ENCODE measurements at regions not wholly inside any gene's neighbourhood (a gene's known extent, or its start where the extent isn't known, plus 50 kb on each side); places are given as distances from the start of the nearest gene placed in this dataset.

- WGBS, 5 donors: 33 to 55% (median 41%) methylated on average over 2 of the region's 2 CpGs
- intact Hi-C loops (cut with DNase I; ENCODE audit: low total_unique reads): loop anchor here (10.0 kb wide), 1 partner anchor 677 kb away; no protein-coding TSS in a partner anchor
- Histone ChIP-seq H3K36me3 (no peaks in the 10 kb centered on the region), H3K4me1 (no peaks in the 10 kb centered on the region), H3K4me3 (no peak overlapping the region), H3K9me3 (no peaks in the 10 kb centered on the region), H3K27ac (no peak overlapping the region), H3K27me3 (replicated peaks in 1 of 7) (peaks cover 0 to 3% (median 0%) of the 10 kb centered on the region in 7 donors)
- no peak for TF ChIP-seq CTCF (IDR thresholded peaks at IDR 0.05 in 8 of 11, conservative IDR thresholded peaks at IDR 0.05 in 3 of 11)
- TF ChIP-seq POLR2A (IDR thresholded peaks at IDR 0.05): no peak
- TF ChIP-seq POLR2AphosphoS5 (IDR thresholded peaks at IDR 0.05): no peak
- DNase-seq: no peak
These were observed 134.0 kb upstream of the SYN3 start for GRCh38 chr22:33192156-33192555.

GRCh38 chr22:33188326-33188725 lies 130.1 kb upstream of the SYN3 start:
- no peaks in the 10 kb centered on the region for H3K27me3 ChIP-seq (replicated peaks in 1 of 7)
- no peaks in the 10 kb centered on the region for H3K9me3 ChIP-seq
- DNase-seq: no peak
- WGBS, 5 donors: 66 to 85% (median 68%) methylated on average over 2 of the region's 2 CpGs
- intact Hi-C loops (cut with DNase I; ENCODE audit: low total_unique reads): no loop called here
- no peak overlapping the region for H3K4me3 ChIP-seq
- H3K4me1 ChIP-seq: no peaks in the 10 kb centered on the region
- H3K36me3 ChIP-seq: no peaks in the 10 kb centered on the region
- H3K27ac ChIP-seq: no peak overlapping the region
- TF ChIP-seq POLR2AphosphoS5 (IDR thresholded peaks at IDR 0.05): no peak
- no peak for TF ChIP-seq POLR2A (IDR thresholded peaks at IDR 0.05)
- no peak for TF ChIP-seq CTCF (IDR thresholded peaks at IDR 0.05 in 8 of 11, conservative IDR thresholded peaks at IDR 0.05 in 3 of 11)

- H3K4me3 ChIP-seq: no peak overlapping the region
- H3K36me3 ChIP-seq: no peaks in the 10 kb centered on the region
- 66 to 80% (median 76%) methylated on average over 2 of the region's 2 CpGs for WGBS, 5 donors
- no peak for DNase-seq
- H3K4me1 ChIP-seq: no peaks in the 10 kb centered on the region
- H3K27me3 ChIP-seq (replicated peaks in 1 of 7): no peaks in the 10 kb centered on the region
- TF ChIP-seq POLR2AphosphoS5 (IDR thresholded peaks at IDR 0.05) (no peak), POLR2A (IDR thresholded peaks at IDR 0.05) (no peak), CTCF (IDR thresholded peaks at IDR 0.05 in 8 of 11, conservative IDR thresholded peaks at IDR 0.05 in 3 of 11) (no peak)
- intact Hi-C loops (cut with DNase I; ENCODE audit: low total_unique reads): no loop called here
- H3K9me3 ChIP-seq: peaks cover 0 to 8% (median 3%) of the 10 kb centered on the region in 8 donors
- H3K27ac ChIP-seq: no peak overlapping the region
These were observed 128.6 kb upstream of the SYN3 start for GRCh38 chr22:33186816-33187215.

- Histone ChIP-seq H3K27me3 (replicated peaks in 1 of 7) (no peaks in the 10 kb centered on the region), H3K36me3 (no peaks in the 10 kb centered on the region), H3K27ac (no peak overlapping the region), H3K4me3 (no peak overlapping the region), H3K9me3 (peaks cover 0 to 19% (median 3%) of the 10 kb centered on the region in 8 donors), H3K4me1 (no peaks in the 10 kb centered on the region)
- TF ChIP-seq POLR2A (IDR thresholded peaks at IDR 0.05): no peak
- TF ChIP-seq POLR2AphosphoS5 (IDR thresholded peaks at IDR 0.05): no peak
- TF ChIP-seq CTCF (IDR thresholded peaks at IDR 0.05 in 8 of 11, conservative IDR thresholded peaks at IDR 0.05 in 3 of 11): no peak
- intact Hi-C loops (cut with DNase I; ENCODE audit: low total_unique reads): no loop called here
- DNase-seq: no peak
- WGBS, 5 donors: 75 to 86% (median 84%) methylated on average over 4 of the region's 4 CpGs
These were observed 122.2 kb upstream of the SYN3 start for GRCh38 chr22:33180356-33180755.

All from spleen (tissue), 11 donors.